T47D (cell line): ENCODE measurements at regions not wholly inside any gene's neighbourhood (a gene's known extent, or its start where the extent isn't known, plus 50 kb on each side); places are given as distances from the start of the nearest gene placed in this dataset.
A peak's percentile ranks its signal among the peaks of the same experiment; 100 is the strongest.
"Not testable (repeated sequence)": the region's sequence is repeated elsewhere in the genome, so short reads cannot be mapped to it uniquely, and the experiment has no call there.

Source experiments
- DNase-seq, 2 experiments: peaks; one replicate each; pipeline versions ENCODE4 v3.0.0 to v3.0.0-alpha.2; 2011 to 2012; ENCODE audit warnings: low read depth in 1 of 2, low spot score in 1 of 2
- JUND ChIP-seq: IDR thresholded peaks from 2 replicates; pipeline ENCODE4 v1.6.1; 2012; ENCODE audit warnings: low read depth
- in situ Hi-C: cut with HindIII; loops from 2 replicates; pipeline ENCODE4 v1.10.0; 2016; ENCODE audit warnings: low sequenced_read_pairs, low pct_unique_long_range_greater_than_20kb

DNA sequence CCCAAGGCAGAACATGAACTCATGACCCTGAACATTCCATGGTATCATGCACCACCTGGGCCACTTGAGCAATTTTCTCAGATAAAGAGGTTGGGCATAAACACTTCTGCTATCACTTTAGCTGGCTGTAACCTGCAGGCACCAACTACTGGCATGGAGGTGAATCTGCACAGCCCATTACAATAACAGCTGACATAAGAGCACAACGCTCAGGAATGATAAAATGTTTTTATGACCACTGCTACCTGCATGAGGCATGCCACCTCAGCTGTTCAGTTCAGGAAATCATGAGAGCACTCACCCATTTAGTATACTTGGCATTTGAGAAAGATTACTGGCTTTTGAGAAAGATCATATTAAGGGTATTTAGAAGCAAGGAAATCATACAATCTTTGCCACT, 85.7 kb upstream of the SPIN4 start:
- in situ Hi-C loops, result no loop called here
- TF ChIP-seq JUND, result no peak
- no peak for DNase-seq

DNA sequence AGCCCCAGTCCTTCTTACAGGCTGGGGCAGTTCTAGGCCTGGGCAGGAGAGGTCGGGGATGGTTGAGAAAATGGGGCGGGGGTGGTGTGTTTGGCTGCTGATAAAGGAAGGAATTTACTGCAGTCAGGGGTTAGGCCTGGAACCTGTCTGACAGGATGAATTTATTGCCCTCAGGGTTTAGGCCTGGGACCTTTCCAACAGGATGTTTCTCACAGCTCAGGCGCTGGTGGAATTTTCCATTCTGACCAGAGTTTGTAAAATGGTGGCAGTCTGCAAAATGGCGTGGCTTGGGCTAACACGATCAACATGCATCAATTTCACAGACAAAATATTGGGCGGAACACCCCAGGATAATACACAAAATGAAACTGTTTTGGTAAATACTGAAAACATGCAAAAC, 83.5 kb upstream of the SPIN4 start:
- no peak for TF ChIP-seq JUND
- peak in 1 of 2 experiments; percentile 96 for DNase-seq

DNA sequence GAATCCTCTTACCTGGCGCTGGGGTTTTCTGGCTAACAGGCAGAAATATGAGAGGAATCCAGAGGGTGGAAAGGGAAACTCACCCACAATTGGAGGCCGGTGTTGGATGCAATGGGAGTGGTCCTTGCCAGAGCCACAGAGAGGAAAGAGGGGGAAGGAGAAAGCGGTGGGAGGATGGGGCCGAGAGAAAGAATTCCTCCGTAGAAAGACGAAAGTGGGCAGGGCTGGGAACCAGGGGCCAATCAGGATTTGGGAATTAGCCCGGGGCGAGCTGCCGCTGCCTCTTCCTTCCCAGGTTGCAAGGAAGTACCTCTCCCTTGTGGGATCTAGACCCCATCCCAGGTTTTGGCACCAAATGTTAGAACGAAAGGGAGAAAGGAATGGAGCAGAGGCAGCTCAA, 83.1 kb upstream of the SPIN4 start:
- TF ChIP-seq JUND, result no peak
- in situ Hi-C loops, result no loop called here
- no peak for DNase-seq

More for the DNA sequence above, 83.5 kb upstream of the SPIN4 start:
- in situ Hi-C loops, result no loop called here

DNA sequence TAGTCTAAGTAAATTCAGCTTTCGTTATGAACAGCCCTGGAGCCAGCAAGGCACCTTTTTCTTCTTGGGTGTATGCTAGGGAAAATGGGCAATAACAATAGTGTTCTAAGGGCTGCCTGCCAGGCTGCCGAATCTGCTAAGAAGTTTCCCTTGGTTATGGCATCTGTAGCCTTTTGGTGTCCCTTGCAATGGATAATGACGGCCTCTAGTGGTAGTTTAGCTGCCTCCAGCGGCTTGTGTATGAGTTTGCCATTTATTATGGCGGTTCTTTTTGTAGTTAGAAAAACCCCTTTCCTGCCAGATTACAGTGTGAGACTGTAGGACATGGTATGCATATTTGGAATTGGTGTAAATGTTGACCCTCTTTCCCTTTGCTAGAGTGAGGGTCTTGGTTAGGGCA, 78.9 kb upstream of the SPIN4 start:
- no peak for TF ChIP-seq JUND
- DNase-seq, result peak in 1 of 2 experiments; percentile 65
- in situ Hi-C loops, result no loop called here

DNA sequence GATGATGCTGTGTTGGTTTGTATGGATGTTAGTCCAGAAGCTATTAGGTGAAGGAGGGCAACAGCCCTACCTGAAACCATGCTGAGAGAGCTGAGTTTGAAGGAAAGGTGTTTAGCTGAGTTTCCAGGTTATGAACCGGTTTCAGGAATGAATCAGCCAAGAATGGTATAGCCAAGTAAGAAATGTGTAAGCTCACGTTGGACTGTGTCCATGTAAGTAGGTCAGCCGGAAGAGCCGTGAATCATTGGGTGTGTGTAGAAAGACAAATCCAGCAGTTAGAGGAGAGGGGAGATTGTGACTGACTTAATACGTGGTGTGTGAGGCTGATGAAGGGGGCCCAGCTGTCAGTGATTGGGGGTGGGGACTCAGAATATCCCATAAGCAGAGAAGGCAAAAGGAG, 77.2 kb upstream of the SPIN4 start:
- DNase-seq, result no peak
- no peak for TF ChIP-seq JUND
- in situ Hi-C loops, result no loop called here

DNA sequence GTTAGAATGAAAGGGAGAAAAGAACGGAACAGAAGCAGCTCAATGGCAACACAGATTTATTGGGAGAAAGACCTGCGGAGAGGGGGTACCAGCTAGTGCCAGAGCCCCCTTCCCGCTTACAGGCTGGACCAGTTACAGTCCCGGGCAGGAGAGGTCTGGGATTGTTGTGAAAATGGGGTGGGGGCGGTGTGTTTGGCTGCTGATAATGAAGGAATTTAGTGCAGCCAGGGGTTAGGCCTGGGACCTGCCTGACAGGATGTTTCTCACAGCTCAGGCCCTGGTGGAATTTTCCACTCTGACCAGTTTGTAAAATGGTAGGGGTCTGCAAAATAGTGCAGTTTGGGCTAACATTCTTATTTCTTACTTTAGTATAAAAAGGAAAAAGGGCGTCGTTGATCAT, 75.4 kb upstream of the SPIN4 start:
- TF ChIP-seq JUND, result no peak
- in situ Hi-C loops, result no loop called here
- DNase-seq, result no peak

DNA sequence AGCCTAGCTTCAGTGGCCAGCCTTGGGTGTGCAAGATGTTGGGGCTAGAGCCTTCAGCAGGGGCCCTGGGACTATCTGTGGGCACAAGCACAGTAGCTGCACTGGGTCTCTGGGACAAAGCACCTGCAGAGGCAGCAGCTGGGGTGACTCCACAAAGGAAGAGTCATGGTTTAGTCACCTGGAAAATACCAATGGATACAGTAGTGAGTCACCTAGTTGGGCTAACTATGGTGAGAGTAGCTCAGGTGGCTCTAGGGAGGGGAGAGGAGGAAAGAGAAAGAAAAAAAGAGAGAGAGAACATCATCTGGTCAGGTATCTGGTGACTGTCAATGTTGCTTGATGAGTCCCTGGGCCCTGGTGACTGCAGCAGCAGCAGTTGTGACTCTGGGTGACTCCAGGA, 72.9 kb upstream of the SPIN4 start:
- DNase-seq, result no peak
- in situ Hi-C loops, result no loop called here
- TF ChIP-seq JUND, result no peak

DNA sequence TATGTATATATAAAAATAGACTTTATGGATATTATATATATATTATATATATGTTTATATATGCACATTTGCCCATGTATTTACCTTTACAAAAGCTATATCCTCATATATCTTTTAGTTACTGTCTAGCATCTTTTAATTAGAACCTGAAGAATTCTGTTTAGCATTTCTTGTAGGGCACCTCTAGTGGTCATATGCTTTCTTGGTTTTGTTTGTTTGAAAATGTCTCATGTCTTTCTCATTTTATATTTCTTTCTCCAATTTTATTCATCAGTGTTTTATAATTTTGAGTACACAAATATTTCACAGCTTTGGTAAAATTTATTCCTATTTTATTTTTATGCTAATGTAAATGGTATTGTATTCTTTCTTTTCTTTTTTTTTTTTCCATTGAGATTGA, 70.3 kb upstream of the SPIN4 start:
- no peak for DNase-seq
- in situ Hi-C loops, result no loop called here
- TF ChIP-seq JUND, result no peak

DNA sequence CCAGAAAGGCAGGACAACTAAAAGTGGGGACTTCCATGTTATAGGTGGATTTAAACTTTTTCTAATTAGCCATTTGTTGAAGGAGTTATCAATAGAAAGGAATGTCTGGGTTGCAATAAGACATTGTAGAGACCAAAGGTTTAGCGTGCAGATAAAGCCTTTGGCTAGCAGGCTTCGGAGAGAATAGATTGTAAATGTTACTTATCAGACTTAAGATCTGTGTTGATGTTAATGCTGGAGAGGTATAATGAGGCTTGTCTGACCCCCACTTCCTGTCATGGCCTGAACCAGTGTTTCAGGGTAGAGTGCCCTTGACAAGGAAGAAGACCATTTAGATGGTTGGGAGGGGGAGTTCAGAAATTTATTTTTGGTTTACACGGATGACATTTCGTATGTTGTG, 67.1 kb upstream of the SPIN4 start:
- in situ Hi-C loops, result no loop called here
- no peak for TF ChIP-seq JUND
- no peak for DNase-seq

DNA sequence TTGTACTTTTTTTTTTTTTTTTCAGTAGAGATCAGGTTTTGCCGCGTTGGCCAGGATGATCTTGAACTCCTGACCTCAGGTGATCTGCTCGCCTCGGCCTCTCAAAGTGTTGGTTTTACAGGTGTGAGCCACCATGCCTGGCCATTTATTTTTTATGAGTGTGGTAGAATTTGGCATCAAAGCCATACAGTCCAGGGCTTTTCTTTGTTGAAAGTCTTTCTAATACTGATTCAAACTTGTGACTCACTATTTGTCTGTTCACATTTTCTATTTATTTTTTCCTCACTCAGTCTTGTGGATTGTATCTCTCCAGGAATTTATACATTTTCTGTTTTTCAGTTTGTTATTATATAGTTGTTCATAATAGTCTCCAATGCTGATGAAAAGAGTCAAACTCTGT, 66.5 kb upstream of the SPIN4 start:
- no peak for DNase-seq
- no peak for TF ChIP-seq JUND
- in situ Hi-C loops, result no loop called here

DNA sequence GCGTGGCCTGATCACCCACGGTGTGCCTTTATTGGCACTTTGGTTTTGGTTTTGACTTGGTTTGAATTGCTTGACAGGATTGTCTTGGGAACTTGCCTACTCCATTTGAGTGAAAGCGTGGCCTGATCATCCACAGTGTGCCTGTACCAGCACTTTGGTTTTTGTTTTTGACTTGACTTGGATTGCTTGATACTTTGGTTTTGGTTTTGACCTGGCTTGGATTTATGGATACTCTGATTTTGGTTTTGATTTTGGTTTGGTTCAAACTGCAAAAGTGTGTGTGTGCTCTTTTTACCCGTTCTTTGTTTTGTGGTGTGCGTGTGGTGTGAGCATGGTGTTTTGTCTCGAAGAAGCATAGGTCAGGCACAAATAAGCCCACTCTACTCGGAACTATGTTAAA, 58.8 kb upstream of the SPIN4 start:
- in situ Hi-C loops, DNase-seq: not testable (repeated sequence)

DNA sequence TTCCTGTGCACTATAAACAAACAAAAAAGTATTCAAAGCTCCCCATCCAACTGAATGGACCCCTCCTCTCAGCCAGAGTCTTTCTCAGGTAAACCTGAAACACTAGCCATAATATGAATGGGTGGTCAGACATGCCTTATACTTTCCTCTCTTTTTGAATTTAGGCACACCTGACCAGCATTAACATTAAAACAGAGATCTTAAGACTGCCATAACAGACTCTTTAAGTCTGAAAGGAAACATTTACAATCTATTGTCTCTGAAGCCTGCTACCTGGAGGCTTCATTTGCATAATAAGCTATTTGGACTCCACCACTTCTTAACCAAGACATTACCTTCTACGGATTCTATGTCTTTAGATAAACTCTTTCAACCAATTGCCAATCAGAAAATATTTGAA, 56.9 kb upstream of the SPIN4 start:
- in situ Hi-C loops, result no loop called here

DNA sequence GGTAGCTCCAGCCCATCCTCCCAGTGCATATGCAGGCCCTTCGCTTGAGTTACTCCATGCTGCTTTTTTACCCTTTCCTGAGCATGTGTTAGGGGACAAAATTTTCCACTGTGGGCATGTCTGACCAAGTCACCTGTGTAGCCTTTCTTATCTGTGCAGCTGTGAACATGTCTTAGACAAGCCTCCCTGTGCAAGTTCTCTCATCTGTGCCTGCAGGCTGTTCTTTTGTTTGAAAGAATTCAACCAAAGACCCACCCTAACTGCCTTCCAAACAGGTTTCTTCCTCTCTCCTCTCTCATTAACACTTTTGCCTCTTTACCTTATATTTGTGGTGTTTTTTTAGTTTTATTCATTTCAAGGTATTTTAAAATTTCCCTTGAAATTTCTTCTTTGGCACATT, 53.2 kb upstream of the SPIN4 start:
- no peak for TF ChIP-seq JUND
- no peak for DNase-seq
- in situ Hi-C loops, result no loop called here

More for the DNA sequence above, 56.9 kb upstream of the SPIN4 start:
- no peak for DNase-seq
- TF ChIP-seq JUND, result no peak

DNA sequence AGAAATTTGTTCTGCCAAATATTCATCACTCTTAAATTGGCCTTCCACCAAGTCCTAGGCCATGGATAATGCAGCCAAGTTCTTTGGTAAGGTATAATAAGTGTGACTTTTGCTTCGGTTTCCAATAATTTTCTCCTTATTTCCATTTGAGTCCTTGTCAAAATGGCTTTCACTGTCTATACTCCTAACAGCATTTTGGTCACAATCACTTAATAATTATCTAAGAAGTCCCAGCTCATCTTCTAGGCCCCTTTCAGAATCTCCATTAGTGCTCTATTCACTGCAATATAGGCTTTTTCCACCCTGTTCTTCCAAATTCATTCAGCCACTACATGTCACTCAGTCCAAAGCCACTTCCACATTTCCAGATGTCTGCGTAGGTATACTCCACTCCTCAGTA, 51.0 kb upstream of the SPIN4 start:
- in situ Hi-C loops, result no loop called here
- TF ChIP-seq JUND, result no peak
- DNase-seq, result no peak
